GM18519 (cell line): ENCODE measurements at regions not wholly inside any gene's neighbourhood (a gene's known extent, or its start where the extent isn't known, plus 50 kb on each side); places are given as distances from the start of the nearest gene placed in this dataset.

Source experiments
- ATAC-seq: cut with Tn5 transposase; IDR thresholded peaks from one replicate; pipeline ENCODE4 v1.9.1; 2021; ENCODE audit warnings: mild to moderate bottlenecking, moderate library complexity; ENCODE audit not compliant: unreplicated experiment, low FRiP score

DNA sequence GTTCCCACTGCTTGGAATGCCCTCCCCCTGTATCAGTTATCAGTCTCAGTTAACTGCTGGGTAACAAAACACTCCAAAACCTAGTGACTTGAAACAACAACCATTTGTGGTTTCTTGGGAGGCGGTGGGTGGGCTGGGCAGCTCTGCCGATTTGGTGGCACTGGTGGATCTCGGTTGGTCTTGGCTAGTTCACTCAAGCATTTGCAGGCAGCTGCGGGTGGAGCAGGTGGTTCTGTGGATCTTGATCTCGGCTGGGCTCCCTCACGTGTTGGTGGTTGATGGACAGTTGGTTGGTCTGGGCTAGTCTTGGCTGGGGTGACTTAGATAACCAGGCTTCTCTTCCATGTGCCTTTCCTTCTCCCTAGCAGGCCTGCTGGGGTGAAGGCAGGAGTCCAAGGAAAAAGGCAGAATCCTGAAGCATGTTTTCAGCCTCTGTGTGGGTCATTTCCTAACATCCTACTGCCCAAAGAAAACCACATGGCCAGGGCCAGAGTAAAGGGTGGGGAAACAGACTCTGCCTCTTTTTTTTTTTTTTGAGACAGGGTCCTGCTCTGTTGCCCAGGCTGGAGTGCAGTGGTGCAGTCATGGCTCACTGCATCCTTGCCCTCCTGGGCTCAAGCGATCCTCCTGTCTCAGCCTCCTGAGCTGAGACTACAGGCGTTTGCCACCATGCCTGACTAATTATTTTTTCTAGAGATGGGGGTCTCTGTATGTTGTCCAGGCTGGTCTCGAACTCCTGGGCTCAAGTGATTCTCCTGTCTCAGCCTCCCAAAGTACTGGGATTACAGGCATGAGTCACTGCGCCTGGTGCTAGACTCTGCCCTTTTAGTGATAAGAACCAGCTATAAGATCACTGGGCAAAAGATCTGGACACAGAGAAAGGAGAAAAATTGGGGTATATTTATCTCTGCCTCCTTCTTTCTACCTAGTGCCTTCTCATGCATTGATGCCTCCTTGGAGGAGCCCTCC is 183.7 kb downstream of the RGS3 start:
- no peak for ATAC-seq

DNA sequence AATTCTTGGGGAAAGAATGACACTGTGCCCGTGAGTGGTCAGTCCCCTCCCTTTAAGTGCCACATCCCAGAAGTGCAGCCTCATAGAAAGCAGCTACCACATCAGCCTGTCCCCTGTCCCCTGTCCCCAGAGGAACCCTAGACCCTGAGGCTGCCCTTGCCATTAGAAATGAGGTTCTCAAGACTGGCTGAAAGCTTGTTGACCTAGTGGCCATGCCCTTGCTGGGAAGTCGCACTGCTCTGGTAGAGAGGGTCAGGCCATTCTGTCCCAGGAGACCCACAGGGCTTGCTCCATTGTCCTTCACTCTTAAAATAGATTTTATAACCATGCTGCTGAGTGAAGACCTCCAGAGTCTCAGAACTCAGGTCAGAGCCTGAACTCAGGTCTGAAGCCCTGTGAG is 184.5 kb downstream of the RGS3 start:
- no peak for ATAC-seq

DNA sequence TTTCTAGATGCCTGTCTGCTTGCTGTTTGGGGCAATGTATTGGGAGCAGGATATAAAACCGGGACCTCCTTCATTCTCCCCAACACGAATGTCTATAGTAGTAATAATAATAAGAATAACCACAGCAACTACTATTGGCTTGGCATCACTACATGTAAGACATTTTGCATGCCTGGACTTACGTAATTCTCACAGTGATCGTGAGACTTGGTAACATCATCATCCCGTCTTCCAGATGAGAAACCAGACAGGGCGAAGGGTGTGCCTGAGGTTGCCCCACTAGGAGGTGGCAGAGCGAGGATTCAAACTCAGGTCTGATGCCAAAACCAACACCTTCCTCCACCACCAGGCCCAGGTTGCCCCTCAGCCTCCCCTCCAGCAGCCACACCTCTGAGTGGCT is 185.1 kb downstream of the RGS3 start:
- ATAC-seq, result no peak

DNA sequence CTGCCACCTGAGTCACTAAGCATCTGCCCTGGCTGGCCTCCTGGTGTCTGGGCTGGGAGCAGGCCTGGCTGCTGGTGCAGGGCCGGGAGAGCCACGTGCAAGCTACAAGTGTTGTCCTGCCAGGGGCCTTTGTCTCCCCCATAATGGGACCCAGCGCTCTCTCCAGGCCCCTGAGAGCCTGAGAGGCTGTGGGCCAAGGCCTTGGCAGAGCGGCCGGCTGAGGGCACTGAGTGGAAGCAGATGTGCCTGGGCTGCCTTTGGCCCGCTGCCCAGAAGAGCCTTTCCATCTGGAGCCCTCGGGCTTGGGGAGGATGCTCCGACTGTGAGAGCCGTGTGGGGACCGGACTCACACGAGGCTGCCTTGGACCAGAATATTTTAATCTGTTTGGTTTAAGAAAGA is 185.5 kb downstream of the RGS3 start:
- ATAC-seq, result no peak

DNA sequence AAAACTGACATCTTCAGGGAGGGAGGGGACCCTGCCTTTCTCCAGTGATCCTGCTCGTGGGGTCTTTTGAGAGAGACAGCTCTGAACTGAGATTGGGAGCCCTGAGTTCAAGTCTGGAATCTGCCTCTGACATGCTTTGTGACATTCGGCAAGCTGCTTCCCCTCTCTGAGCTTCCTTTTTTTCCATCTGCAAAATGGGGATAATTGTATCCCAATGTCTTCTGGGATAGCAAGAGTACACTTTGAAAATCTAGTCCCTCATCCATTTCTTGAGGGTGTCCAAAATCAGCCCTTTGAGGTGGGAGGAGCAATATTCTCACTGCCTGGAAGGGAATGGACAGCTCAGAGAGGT is 186.3 kb downstream of the RGS3 start:
- no peak for ATAC-seq

DNA sequence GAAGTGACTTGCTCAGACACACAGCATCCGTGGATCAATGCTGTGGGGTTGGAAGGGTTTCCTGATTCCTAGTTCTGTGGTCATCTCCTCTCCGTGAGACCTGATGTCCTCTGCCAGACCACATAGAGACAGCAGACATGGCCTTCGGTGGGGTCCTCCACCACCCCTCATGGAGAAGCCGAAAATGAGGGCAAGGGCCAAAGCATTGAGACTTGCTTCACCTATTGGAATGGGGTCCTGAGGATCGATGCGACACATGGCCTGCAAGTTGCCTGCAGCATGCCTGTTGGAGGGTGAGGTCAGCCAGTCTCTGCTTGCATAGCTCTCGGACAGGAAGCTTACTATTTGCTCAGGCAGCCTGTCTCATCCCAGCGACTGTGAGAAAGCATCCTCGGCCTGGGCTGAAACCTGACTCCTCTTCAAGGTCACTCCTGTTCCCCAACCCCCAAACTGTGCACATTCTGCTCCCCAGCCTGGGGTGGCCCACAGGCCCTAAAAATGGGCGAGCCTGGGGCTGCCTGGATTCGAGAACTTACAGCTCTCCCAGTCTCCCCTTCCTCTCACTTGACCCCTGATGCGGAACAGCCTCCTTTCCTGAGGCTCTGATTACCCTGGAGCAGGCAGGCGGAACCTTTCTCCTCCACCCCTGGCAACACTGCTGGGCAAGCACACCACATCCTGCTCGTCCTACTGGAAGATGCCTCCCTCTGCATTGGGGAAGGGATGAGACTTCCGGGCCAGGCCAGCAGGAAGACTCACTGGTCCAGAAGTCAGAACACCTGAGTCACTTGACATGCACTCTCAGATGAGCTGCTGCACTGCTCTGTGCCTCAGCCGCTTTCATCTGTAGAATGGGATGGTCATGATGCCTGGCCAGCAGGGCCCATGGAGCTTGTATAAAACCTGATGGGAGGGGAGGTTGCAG is 186.9 kb downstream of the RGS3 start:
- ATAC-seq, result no peak

DNA sequence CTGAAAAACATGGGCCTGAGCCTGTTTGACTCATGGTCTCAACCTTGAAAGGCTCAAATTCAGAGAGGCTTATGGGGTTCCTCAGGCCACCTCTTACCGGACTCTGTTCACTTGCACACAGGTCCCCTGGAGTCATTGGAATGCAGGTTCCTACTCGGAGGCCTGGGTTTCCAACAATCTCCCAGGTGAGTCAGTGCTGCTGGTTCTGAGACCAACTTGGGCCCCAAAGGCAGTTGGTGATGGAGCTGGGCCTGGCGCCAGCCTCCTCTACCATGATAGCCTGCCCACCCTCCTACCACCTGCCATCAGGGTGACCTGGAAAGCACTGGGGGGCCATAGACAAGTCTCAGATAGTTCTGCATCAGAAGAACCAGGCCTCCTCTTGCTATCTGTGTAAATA is 188.4 kb downstream of the RGS3 start:
- no peak for ATAC-seq

DNA sequence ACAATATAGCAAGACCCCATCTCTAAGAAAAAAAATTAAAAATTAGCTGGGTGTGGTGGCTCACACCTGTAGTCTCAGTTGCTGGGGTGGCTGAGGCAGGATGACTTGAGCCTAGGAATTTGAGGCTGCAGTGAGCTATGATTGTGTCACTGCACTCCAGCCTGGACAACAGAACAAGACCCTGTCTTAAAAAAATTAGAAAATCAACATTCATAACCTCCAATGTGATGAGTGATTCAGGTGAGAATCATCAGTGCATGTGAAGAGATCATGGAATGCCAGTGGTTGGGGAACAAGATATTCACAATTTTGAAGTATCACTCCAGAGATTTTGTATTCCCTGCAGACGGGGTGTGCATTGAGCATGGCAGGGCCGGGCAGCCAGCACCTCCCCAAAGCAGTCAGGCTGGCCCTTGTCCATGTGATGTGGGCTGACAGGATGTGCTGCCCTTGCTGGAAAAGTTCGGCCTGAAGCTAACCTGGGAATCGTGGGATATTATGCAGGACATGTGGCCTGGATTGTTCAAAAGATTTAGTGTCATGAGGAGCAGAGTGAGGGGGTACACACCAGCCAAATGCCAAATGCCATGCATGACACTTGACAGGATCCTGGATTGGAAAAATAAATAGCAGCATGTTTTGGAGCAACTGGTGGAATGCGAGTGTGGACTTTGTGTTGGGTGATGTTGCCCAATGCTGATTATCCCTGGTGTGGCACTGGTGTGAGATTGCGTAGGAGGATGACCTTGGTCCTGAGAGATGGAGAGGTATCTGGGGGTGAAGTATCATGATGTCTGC is 189.0 kb downstream of the RGS3 start:
- no peak for ATAC-seq

DNA sequence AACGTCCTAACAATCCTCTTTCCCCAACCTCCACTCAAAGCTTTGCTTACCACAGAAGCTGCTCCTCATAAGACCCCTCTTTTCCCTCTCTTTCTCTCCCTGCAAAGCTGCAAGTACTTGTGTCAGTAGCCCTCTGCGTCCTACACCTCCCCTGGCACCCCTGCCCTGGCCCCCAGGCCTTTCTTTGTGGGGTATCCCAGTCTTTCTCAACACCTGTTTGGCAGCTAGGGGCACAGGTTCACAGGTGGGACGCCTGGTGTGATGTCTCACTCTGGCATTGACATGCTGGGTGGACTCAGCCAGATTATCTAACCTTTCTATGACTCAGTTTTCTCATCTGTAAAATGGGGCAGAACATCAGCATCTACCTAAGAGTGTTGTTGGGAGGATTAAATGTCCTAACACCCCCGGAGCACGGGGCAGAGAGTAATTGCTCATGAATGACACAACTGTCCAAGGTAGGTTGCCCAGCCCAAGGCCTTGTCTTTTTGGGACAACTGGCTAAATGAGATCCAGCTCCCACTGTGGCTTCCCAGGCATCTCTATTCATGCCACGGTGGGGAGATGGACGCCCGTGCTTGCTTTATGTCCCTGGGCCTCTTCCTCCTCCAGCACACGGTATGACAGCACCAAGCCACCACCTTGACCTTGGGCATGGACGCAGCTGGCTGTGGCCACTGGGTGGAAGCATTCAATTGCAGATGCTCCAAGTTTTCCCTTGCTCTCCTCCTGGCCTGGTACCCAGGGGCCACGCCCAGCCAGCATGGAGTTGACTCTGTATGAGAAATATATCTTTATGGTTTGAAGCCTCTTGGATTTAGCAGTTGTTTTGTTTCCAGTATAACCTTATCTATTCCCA is 190.4 kb downstream of the RGS3 start:
- ATAC-seq, result no peak

DNA sequence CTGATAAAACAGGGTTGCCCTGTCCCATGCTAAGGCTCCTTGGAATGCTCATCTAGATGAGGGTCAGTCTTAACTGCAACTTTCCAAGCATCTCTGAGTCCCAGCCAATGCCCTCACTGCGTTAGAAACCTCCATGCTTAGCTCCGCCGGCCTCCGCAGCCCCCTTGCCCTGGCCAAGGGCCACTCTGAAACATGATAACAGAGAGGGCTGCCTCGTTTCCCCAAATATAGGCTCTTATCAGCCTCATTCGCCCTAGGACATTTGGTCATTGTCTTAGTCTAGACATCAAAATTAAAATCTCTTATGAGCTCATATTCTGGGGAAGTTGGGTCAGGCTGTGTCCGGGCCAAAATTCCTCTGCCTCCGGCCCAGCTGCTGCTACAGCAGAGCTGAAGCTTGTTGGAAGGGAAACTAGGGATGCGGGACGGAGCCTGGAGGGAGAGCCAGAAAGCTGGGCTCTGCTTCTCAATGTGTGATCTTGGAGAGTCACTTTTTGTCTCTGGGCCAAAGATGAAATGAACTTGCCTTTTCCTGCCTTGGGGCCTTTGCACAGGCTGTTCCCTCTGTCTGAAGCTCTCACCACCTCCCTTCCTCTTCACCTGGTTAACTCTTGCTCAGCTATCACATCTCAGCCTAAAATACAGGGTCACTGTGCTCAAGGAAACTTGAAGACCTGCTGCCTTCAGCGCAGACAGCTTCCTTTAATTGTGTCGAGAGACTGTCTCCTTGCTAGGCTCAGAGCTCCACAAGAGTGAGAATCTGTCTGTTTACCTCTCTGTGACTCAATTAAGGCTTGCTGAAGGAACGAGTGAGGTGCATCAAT is 191.3 kb downstream of the RGS3 start:
- ATAC-seq, result no peak

DNA sequence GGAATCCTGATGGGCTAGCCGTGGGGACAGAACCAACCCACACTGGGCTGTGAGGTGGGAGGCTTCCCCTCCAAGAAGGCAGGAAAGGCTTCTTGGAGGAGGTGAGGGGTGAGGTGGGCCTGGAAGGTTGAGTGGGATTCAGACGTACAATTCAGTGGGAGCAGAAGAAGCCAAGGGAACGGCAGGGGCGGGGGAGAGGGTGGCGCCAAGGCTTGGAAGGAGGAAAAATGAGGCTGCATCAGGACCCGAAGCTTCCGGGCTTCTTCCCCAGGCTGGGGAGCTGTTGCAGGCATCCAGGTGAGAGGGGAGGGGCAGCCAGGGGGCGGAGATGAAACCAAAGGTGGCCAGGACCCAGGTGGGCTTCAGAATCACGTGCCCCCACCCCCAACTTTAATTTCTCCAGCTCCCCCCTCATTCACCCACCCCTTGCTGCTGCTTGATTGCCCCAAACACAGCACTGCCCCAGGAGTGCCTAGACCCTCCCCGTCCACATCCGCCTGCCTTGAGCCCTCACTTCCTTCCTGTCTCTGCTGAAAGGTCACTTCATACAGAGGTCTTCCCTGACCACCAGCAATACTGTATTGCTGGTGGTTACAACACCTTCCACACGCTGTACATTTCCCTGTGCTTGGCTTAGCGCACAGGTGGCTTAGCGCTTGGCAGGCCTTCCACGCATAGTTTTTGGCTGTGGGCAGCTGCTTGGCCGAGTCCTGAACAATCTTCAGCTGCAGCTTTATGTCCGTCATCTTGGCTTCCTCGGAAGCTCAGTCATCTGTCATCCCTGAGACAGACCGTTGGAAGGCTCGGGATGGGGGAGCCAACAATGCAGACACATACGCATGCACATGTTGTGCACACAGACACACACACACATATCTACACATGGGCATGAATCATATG is 193.5 kb downstream of the RGS3 start:
- no peak for ATAC-seq

DNA sequence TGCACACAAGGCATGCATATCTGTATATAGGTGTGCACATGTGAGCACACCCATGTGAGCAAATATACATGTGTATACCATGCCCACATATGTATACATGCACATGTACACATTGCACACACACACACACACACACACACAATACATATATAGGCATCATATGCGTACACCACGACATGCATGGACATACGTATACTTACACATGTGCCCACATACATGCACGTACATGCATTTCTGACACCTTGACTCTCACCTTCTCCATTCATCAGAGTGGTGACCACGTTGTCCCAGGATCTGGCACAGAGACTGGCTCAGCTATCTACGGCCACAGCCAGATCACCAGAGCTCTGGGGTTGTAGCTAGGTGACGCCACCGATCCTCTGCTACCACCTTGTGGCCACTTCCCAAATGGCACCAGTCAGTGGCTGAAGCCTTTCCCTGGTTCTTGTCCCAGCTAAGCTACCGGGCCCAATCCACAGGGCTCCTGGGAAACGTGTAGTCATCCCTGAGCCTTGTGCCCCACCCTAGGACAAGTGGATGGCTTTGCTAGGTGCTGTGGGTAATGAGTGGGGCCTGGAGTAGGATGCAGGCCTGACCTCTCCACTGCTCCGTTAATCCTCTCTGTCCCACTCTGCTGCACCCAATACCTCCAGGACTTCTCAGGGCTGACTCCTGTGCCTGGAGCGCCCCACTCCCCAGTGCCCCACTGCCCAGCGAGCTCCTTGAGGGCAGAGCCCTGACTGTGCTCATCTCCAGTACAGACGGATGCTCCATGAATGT is 194.4 kb downstream of the RGS3 start:
- ATAC-seq, result peak; percentile 61

DNA sequence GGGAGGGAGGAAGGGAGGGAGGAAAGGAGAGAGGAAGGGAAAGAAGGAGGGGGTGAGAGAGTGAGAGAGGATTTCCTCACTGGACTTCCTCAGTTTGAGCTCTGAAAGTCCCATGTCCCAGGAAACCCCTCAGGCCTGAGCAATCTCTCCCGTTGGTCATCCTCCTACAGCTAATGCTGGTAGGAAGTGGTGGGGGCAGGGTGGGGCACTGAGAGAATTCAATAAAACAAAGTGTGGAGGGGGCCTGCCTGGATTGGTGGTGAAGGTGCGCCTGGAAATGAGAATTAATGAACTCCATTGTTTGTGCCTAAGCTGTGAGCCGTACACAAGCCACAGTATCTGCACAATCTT is 195.0 kb downstream of the RGS3 start:
- no peak for ATAC-seq

DNA sequence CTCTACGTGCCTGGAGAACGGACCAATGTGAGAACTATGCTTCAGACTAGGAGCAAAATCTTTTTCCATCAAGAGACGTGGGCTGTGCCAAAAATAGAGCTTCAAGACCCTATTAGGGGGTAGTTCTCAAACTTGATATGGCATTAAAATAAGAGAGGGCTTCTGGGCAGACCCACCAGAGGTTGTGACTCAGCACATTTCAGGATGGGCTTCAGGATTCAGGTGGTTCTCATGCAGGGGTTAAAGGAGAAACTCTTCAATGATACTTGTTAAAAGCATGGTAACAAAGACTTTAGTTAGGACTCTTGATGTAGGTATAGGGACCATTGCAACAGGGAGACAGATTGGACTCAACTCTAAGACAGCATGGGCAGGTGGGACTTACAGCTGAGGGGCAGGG is 195.5 kb downstream of the RGS3 start:
- ATAC-seq, result no peak

DNA sequence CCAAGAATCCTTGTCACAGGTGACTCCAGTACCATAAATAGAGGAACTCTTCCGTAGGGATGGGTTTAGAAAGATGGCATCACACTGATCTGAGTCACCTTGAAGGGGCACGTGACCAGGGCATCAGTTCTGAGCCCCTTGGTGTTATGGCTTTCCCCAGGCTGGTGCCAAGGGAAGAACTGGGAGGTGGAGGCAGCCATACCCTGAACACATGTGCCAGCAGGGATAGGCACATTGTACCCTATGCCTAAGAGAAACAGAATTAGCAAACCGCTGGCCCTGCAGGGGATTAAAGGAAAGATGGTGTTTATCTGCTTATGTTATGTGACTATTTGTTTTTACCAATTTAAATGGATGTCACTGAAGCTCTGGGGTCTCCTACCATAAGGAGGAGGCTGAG is 196.2 kb downstream of the RGS3 start:
- ATAC-seq, result no peak

DNA sequence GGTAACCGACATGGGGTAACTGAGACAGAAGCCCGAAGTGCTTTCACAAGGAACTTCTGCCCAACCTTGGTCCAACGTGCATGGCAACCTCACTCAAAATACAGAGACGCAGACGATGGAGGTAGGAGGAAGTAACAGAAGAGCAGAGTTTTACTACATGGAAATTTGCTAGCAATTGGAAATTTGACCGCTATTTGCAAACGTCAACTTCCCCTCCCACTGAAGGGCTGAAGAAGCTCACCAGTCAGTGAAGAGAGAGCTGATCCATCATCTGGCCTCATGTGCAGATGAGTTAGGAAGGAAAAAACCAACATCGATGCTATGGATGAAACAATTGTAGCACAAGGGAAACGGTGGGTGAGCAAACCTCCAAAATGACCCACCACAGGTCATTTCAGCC is 196.7 kb downstream of the RGS3 start:
- ATAC-seq, result no peak

DNA sequence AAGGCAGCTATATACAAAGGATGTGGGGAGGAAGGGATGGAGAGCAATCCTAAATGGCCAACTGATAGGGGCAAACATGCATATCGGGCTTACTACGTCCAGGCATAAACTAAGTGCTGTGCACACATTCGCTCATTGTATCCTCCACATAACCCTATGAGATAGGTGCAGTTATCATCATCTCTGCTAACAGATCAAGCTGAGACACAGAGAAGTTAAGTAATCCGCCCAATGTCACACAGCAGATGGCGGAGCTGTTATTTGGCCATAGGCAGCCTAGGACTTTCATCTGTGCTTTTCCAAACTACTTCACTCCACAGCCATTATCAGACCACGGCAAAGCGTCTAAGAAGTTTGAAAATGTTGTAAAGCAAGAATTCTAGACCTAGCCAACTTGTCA is 197.5 kb downstream of the RGS3 start:
- no peak for ATAC-seq
